ENCODE measurements at regions not wholly inside any gene's neighbourhood (a gene's known extent, or its start where the extent isn't known, plus 50 kb on each side); places are given as distances from the start of the nearest gene placed in this dataset.

GRCh38 chr2:190005513-190005912 is 57.0 kb downstream of the MSTN start (continued):
- TF ChIP-seq, protein P1, sequence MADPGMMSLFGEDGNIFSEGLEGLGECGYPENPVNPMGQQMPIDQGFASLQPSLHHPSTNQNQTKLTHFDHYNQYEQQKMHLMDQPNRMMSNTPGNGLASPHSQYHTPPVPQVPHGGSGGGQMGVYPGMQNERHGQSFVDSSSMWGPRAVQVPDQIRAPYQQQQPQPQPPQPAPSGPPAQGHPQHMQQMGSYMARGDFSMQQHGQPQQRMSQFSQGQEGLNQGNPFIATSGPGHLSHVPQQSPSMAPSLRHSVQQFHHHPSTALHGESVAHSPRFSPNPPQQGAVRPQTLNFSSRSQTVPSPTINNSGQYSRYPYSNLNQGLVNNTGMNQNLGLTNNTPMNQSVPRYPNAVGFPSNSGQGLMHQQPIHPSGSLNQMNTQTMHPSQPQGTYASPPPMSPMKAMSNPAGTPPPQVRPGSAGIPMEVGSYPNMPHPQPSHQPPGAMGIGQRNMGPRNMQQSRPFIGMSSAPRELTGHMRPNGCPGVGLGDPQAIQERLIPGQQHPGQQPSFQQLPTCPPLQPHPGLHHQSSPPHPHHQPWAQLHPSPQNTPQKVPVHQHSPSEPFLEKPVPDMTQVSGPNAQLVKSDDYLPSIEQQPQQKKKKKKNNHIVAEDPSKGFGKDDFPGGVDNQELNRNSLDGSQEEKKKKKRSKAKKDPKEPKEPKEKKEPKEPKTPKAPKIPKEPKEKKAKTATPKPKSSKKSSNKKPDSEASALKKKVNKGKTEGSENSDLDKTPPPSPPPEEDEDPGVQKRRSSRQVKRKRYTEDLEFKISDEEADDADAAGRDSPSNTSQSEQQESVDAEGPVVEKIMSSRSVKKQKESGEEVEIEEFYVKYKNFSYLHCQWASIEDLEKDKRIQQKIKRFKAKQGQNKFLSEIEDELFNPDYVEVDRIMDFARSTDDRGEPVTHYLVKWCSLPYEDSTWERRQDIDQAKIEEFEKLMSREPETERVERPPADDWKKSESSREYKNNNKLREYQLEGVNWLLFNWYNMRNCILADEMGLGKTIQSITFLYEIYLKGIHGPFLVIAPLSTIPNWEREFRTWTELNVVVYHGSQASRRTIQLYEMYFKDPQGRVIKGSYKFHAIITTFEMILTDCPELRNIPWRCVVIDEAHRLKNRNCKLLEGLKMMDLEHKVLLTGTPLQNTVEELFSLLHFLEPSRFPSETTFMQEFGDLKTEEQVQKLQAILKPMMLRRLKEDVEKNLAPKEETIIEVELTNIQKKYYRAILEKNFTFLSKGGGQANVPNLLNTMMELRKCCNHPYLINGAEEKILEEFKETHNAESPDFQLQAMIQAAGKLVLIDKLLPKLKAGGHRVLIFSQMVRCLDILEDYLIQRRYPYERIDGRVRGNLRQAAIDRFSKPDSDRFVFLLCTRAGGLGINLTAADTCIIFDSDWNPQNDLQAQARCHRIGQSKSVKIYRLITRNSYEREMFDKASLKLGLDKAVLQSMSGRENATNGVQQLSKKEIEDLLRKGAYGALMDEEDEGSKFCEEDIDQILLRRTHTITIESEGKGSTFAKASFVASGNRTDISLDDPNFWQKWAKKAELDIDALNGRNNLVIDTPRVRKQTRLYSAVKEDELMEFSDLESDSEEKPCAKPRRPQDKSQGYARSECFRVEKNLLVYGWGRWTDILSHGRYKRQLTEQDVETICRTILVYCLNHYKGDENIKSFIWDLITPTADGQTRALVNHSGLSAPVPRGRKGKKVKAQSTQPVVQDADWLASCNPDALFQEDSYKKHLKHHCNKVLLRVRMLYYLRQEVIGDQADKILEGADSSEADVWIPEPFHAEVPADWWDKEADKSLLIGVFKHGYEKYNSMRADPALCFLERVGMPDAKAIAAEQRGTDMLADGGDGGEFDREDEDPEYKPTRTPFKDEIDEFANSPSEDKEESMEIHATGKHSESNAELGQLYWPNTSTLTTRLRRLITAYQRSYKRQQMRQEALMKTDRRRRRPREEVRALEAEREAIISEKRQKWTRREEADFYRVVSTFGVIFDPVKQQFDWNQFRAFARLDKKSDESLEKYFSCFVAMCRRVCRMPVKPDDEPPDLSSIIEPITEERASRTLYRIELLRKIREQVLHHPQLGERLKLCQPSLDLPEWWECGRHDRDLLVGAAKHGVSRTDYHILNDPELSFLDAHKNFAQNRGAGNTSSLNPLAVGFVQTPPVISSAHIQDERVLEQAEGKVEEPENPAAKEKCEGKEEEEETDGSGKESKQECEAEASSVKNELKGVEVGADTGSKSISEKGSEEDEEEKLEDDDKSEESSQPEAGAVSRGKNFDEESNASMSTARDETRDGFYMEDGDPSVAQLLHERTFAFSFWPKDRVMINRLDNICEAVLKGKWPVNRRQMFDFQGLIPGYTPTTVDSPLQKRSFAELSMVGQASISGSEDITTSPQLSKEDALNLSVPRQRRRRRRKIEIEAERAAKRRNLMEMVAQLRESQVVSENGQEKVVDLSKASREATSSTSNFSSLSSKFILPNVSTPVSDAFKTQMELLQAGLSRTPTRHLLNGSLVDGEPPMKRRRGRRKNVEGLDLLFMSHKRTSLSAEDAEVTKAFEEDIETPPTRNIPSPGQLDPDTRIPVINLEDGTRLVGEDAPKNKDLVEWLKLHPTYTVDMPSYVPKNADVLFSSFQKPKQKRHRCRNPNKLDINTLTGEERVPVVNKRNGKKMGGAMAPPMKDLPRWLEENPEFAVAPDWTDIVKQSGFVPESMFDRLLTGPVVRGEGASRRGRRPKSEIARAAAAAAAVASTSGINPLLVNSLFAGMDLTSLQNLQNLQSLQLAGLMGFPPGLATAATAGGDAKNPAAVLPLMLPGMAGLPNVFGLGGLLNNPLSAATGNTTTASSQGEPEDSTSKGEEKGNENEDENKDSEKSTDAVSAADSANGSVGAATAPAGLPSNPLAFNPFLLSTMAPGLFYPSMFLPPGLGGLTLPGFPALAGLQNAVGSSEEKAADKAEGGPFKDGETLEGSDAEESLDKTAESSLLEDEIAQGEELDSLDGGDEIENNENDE (IDR thresholded peaks at IDR 0.05; ENCODE audit: insufficient replicate concordance, low read length), result no peak
- no peak for TF ChIP-seq POU5F1 (IDR thresholded peaks at IDR 0.05; ENCODE audit: low read depth, low read length)
- no peak for TF ChIP-seq EP300 (IDR thresholded peaks at IDR 0.05; ENCODE audit: borderline replicate concordance in 1 of 2, low read depth in 2 of 2, low read length in 2 of 2)
- TF ChIP-seq GTF2F1 (IDR thresholded peaks at IDR 0.05; ENCODE audit: borderline replicate concordance, low read depth, low read length), result no peak
- TF ChIP-seq BACH1 (IDR thresholded peaks at IDR 0.05; ENCODE audit: low read length), result no peak
- TF ChIP-seq SIX5 (IDR thresholded peaks at IDR 0.05; ENCODE audit: low read depth, low read length), result no peak
- TF ChIP-seq RFX5 (IDR thresholded peaks at IDR 0.05; ENCODE audit: borderline replicate concordance, low read depth, low read length), result no peak
- no peak for TF ChIP-seq SP1 (IDR thresholded peaks at IDR 0.05; ENCODE audit: low read depth, low read length)
- no peak for TF ChIP-seq MAX (IDR thresholded peaks at IDR 0.05)
- TF ChIP-seq CTBP2 (IDR thresholded peaks at IDR 0.05; ENCODE audit: borderline replicate concordance, insufficient read depth, insufficient read length, low read length), result no peak
- no peak for TF ChIP-seq BRCA1 (IDR thresholded peaks at IDR 0.05; ENCODE audit: low read depth, low read length)
